Chondrocyte (in vitro differentiated cells): ENCODE measurements at regions not wholly inside any gene's neighbourhood (a gene's known extent, or its start where the extent isn't known, plus 50 kb on each side); places are given as distances from the start of the nearest gene placed in this dataset.
A peak's percentile ranks its signal among the peaks of the same experiment; 100 is the strongest.

Source experiments
- DNase-seq: peaks from one replicate; pipeline ENCODE4 v3.0.0; 2021; ENCODE audit warnings: mixed read lengths, low spot score
- H3K27ac Mint-ChIP-seq: one replicate; pipeline ENCODE4 v1.8.0; 2021; ENCODE audit warnings: mild to moderate bottlenecking, moderate library complexity, mixed read lengths; ENCODE audit not compliant: unreplicated experiment
- H3K27me3 Mint-ChIP-seq: 2 replicates; pipeline ENCODE4 v1.8.0; 2021; ENCODE audit warnings: low read depth, mixed read lengths
- H3K36me3 Mint-ChIP-seq: 2 replicates; pipeline ENCODE4 v1.8.0; 2021; ENCODE audit warnings: low read depth, mixed read lengths
- H3K4me1 Mint-ChIP-seq: 2 replicates; pipeline ENCODE4 v1.8.0; 2021; ENCODE audit warnings: low read depth, mild to moderate bottlenecking, mixed read lengths
- H3K4me3 Mint-ChIP-seq: one replicate; pipeline ENCODE4 v1.8.0; 2021; ENCODE audit warnings: mild to moderate bottlenecking, moderate library complexity, mixed read lengths; ENCODE audit not compliant: unreplicated experiment
- H3K9me3 Mint-ChIP-seq: 2 replicates; pipeline ENCODE4 v1.8.0; 2021; ENCODE audit warnings: low read depth, mixed read lengths
- TF ChIP-seq, protein P1 (sequence below): fragments of 200-600 bp; sonication (generic); IDR thresholded peaks from 2 replicates; pipeline ENCODE4 v1.5.0; 2021; ENCODE audit warnings: antibody characterized with exemption, mild to moderate bottlenecking, moderate library complexity

DNA sequence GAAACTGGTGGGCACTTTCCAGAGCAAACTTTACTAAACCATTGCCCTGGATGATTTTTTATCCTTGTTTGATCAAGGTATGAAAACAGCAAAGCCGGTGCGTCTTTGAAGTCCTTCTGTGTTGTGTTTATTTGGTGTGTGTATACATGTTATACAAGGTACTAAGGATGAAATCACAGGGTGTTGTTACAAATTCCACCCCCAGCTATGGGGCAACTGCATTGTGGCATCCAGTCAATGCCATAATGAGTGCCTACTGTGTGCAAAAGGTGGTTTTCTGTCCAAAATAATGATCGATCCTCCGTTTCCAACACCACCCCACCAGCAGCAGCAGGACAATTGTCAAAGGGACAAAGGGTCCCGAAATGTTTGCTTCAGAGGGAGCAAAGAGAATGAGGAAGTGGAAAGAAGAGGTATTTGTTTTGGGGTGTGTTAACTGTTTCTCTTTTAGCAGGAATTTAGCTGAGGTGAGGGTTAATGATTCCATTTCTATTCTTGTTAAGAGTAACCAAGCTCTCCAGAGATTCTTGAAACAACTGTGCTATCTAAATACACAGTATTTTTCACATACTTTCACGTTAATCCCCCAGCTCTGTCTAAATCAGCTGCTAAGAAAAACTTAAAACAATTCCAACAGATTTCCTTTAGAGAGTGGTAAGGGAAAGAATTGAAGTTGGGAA is 568.7 kb upstream of the KLF4 start:
- Mint-ChIP-seq H3K27ac (peak overlapping the region; percentile 18), H3K4me1 (peaks cover 45% of the 10 kb centered on the region), H3K9me3 (no peaks in the 10 kb centered on the region), H3K27me3 (peaks cover 3% of the 10 kb centered on the region), H3K36me3 (no peaks in the 10 kb centered on the region), H3K4me3 (no peak overlapping the region)
- TF ChIP-seq, protein P1, sequence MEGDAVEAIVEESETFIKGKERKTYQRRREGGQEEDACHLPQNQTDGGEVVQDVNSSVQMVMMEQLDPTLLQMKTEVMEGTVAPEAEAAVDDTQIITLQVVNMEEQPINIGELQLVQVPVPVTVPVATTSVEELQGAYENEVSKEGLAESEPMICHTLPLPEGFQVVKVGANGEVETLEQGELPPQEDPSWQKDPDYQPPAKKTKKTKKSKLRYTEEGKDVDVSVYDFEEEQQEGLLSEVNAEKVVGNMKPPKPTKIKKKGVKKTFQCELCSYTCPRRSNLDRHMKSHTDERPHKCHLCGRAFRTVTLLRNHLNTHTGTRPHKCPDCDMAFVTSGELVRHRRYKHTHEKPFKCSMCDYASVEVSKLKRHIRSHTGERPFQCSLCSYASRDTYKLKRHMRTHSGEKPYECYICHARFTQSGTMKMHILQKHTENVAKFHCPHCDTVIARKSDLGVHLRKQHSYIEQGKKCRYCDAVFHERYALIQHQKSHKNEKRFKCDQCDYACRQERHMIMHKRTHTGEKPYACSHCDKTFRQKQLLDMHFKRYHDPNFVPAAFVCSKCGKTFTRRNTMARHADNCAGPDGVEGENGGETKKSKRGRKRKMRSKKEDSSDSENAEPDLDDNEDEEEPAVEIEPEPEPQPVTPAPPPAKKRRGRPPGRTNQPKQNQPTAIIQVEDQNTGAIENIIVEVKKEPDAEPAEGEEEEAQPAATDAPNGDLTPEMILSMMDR: no peak
- no peak for DNase-seq

- DNase-seq: no peak
- no peak overlapping the region for H3K4me3 Mint-ChIP-seq
- no peaks in the 10 kb centered on the region for H3K36me3 Mint-ChIP-seq
- TF ChIP-seq, protein P1: no peak
- peaks cover 1% of the 10 kb centered on the region for H3K27me3 Mint-ChIP-seq
- H3K9me3 Mint-ChIP-seq: no peaks in the 10 kb centered on the region
- peaks cover 51% of the 10 kb centered on the region for H3K4me1 Mint-ChIP-seq
- peak overlapping the region; percentile 42 for H3K27ac Mint-ChIP-seq
These were observed 568.0 kb upstream of the KLF4 start for GRCh38 chr9:108057421-108058134.

DNA sequence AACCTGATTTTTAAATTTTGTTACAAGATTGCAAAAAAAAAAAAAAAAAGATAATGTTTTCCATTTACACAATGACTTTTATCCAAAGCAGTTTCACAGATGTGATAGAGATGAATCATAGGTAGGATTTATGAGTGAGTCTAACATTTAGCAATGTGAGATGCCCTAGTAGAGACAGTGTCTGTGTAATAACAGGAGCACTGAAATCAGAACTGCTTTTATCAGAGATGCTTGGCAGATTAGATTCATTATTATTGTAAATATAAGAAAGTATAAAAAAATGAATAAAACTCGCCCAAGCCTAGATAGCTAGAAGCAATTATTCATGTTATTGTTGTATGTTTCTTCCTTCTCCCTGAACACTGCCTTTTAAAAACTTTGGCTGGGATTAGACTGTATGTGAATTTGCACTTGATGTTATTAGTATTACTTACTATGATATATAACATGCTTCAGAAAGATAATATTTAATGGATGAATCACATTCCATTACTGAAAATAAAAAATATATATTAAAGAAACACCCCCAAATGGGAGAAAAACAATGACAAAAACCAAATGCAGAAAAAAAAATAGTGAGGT is 567.3 kb upstream of the KLF4 start:
- H3K9me3 Mint-ChIP-seq: no peaks in the 10 kb centered on the region
- H3K4me3 Mint-ChIP-seq: no peak overlapping the region
- DNase-seq: no peak
- H3K4me1 Mint-ChIP-seq: peaks cover 58% of the 10 kb centered on the region
- H3K27ac Mint-ChIP-seq: peak overlapping the region; percentile 42
- no peaks in the 10 kb centered on the region for H3K36me3 Mint-ChIP-seq
- TF ChIP-seq, protein P1: no peak
- H3K27me3 Mint-ChIP-seq: peaks cover 1% of the 10 kb centered on the region

DNA sequence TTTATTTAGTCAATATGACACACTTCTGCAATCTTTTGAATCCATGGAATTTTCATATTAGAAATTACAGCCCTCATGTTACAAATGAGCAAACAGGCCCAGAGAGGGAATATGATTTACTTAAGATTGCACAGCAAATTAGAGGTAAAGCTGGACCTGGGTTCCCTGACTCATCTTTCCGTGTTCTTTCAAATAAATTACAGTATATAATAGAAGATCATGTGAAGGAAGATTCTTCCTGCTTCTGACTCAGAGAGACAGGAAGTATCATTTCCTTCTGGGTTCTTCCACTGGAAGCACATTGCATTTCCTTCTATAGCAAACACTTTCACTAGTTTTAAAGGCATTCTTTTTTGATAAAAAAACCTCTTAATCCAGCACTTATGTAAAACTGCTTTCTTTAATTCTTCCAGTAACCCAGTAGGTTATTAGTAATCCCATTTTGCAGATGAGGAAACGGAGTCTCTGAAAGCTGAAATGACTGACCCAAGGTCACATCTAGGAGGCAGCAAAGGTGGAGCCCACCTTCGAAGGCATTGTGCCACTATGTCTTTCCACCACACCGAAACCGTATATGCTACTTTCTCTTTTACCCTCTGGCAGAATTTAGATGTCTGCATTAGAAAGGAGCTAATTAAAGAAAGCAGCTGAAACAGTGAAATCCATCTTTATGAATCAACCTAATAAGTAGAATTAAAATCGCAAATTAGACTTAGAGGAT is 566.7 kb upstream of the KLF4 start:
- Mint-ChIP-seq H3K36me3 (no peaks in the 10 kb centered on the region), H3K27me3 (peaks cover 1% of the 10 kb centered on the region), H3K4me1 (peaks cover 61% of the 10 kb centered on the region), H3K9me3 (no peaks in the 10 kb centered on the region), H3K4me3 (no peak overlapping the region), H3K27ac (peak overlapping the region; percentile 27)
- TF ChIP-seq, protein P1: no peak
- DNase-seq: no peak

GRCh38 chr9:108054131-108054630 is 564.6 kb upstream of the KLF4 start:
- H3K36me3 Mint-ChIP-seq: no peaks in the 10 kb centered on the region
- TF ChIP-seq, protein P1: no peak
- no peak overlapping the region for H3K4me3 Mint-ChIP-seq
- peaks cover 1% of the 10 kb centered on the region for H3K27me3 Mint-ChIP-seq
- DNase-seq: no peak
- no peak overlapping the region for H3K27ac Mint-ChIP-seq
- H3K4me1 Mint-ChIP-seq: peaks cover 70% of the 10 kb centered on the region
- H3K9me3 Mint-ChIP-seq: no peaks in the 10 kb centered on the region
